CD14-positive monocyte (primary cell): ENCODE measurements at regions not wholly inside any gene's neighbourhood (a gene's known extent, or its start where the extent isn't known, plus 50 kb on each side); places are given as distances from the start of the nearest gene placed in this dataset.

Experiments used
- DNase-seq, 3 donors: peaks; one replicate each; pipeline ENCODE4 v3.0.0-alpha.2; 2011 to 2022
- H2AFZ ChIP-seq: 2 replicates; pipeline ENCODE4 v1.6.0; 2012; ENCODE audit warnings: mild to moderate bottlenecking, low read depth, low read length, inconsistent platforms; ENCODE audit not compliant: insufficient read depth, poor library complexity, severe bottlenecking
- H3K27ac ChIP-seq, 2 donors: 1 replicate in 1 of 2; 2 replicates in 1 of 2; pipeline ENCODE4 v1.5.1; 2012 to 2013; ENCODE audit warnings: low read length in 2 of 2, control low read depth in 1 of 2, inconsistent platforms in 1 of 2, low read depth in 1 of 2, mild to moderate bottlenecking in 1 of 2
- H3K27me3 ChIP-seq, 2 donors: one replicate each; pipeline versions ENCODE4 v1.6.0 to v1.6.1; 2011 to 2013; ENCODE audit warnings: low read length in 2 of 2; ENCODE audit not compliant: control insufficient read depth in 2 of 2, insufficient read depth in 2 of 2
- H3K36me3 ChIP-seq, 2 donors: replicated peaks in 1 of 2; 1 replicate in 1 of 2; 2 replicates in 1 of 2; pipeline versions ENCODE4 v1.5.1 to v1.6.1; 2012 to 2013; ENCODE audit warnings: low read length in 2 of 2, control low read depth in 1 of 2, inconsistent platforms in 1 of 2, mild to moderate bottlenecking in 1 of 2; ENCODE audit not compliant: insufficient read depth in 2 of 2, control insufficient read depth in 1 of 2
- H3K4me1 ChIP-seq, 2 donors: 1 replicate in 1 of 2; 2 replicates in 1 of 2; pipeline versions ENCODE4 v1.5.1 to v1.6.1; 2012 to 2013; ENCODE audit warnings: low read length in 2 of 2, control low read depth in 1 of 2, inconsistent platforms in 1 of 2, mild to moderate bottlenecking in 1 of 2, moderate library complexity in 1 of 2; ENCODE audit not compliant: insufficient read depth in 2 of 2, control insufficient read depth in 1 of 2
- H3K4me2 ChIP-seq: replicated peaks from 2 replicates; pipeline ENCODE3; 2012; ENCODE audit warnings: low read length, moderate library complexity, mild to moderate bottlenecking; ENCODE audit not compliant: poor library complexity, severe bottlenecking; ENCODE audit errors: extremely low read depth
- H3K4me3 ChIP-seq, 3 experiments: fragments of 200-600 bp in 1 of 3; sonication (generic) in 1 of 3; replicated peaks in 1 of 3; 1 replicate in 2 of 3; 2 replicates in 1 of 3; pipeline ENCODE4 v1.5.1; 2011 to 2013; ENCODE audit warnings: low read length in 3 of 3, mild to moderate bottlenecking in 3 of 3, control low read depth in 2 of 3, low read depth in 2 of 3, inconsistent platforms in 1 of 3, moderate library complexity in 1 of 3
- H3K79me2 ChIP-seq: 2 replicates; pipeline ENCODE4 v1.6.0; 2012; ENCODE audit warnings: mild to moderate bottlenecking, control low read depth, inconsistent platforms, low read length, moderate library complexity; ENCODE audit not compliant: insufficient read depth
- H3K9ac ChIP-seq: 2 replicates; pipeline ENCODE4 v1.6.0; 2017; ENCODE audit warnings: low read length, mild to moderate bottlenecking; ENCODE audit not compliant: insufficient read depth, poor library complexity, severe bottlenecking
- H3K9me3 ChIP-seq, 2 donors: replicated peaks in 1 of 2; 1 replicate in 1 of 2; 2 replicates in 1 of 2; pipeline versions ENCODE4 v1.5.1 to v1.6.1; 2012 to 2013; ENCODE audit warnings: low read length in 2 of 2, control low read depth in 1 of 2; ENCODE audit not compliant: control insufficient read depth in 1 of 2, insufficient read depth in 1 of 2
- H4K20me1 ChIP-seq: 2 replicates; pipeline ENCODE4 v1.6.0; 2012; ENCODE audit warnings: mild to moderate bottlenecking, low read length, control low read depth, moderate library complexity; ENCODE audit not compliant: insufficient read depth
- H3K27ac Mint-ChIP-seq, 7 donors: one replicate each; pipeline ENCODE4 v1.8.0; 2020; ENCODE audit warnings: mild to moderate bottlenecking in 7 of 7, mixed read lengths in 7 of 7, moderate library complexity in 6 of 7, inconsistent platforms in 2 of 7
- H3K27me3 Mint-ChIP-seq, 3 donors: one replicate each; pipeline ENCODE4 v1.8.0; 2021 to 2022; ENCODE audit warnings: low read depth in 3 of 3, mild to moderate bottlenecking in 3 of 3, mixed read lengths in 3 of 3, moderate library complexity in 3 of 3, inconsistent platforms in 1 of 3
- H3K36me3 Mint-ChIP-seq, 2 donors: one replicate each; pipeline ENCODE4 v1.8.0; 2020; ENCODE audit warnings: mixed read lengths in 2 of 2, inconsistent platforms in 1 of 2, mild to moderate bottlenecking in 1 of 2
- H3K4me1 Mint-ChIP-seq: one replicate; pipeline ENCODE4 v1.8.0; 2020; ENCODE audit warnings: mild to moderate bottlenecking, mixed read lengths
- H3K4me3 Mint-ChIP-seq, 2 donors: one replicate each; pipeline ENCODE4 v1.8.0; 2020; ENCODE audit warnings: mild to moderate bottlenecking in 2 of 2, mixed read lengths in 2 of 2, moderate library complexity in 1 of 2
- H3K9me3 Mint-ChIP-seq, 7 donors: one replicate each; pipeline ENCODE4 v1.8.0; 2020 to 2022; ENCODE audit warnings: mixed read lengths in 7 of 7, mild to moderate bottlenecking in 6 of 7, moderate library complexity in 6 of 7, inconsistent platforms in 2 of 7
- WGBS: methylation state at CpG from one replicate; pipeline ENCODE4 v1.1.5; 2013; ENCODE audit warnings: missing lambda C conversion rate; ENCODE audit not compliant: insufficient coverage; 5-methylcytosine and 5-hydroxymethylcytosine counted together
- intact Hi-C, 2 donors: fragments of 100-400 bp; cut with micrococcal nuclease; formaldehyde crosslinking; loops; one replicate each; pipeline versions ENCODE4 v1.15.0 to v1.15.1; 2023
- TF ChIP-seq, protein P1 (sequence below): fragments of 200-600 bp; IDR thresholded peaks from one replicate; pipeline ENCODE4 v1.8.0; 2022; ENCODE audit warnings: antibody characterized with exemption, mild to moderate bottlenecking

DNA sequence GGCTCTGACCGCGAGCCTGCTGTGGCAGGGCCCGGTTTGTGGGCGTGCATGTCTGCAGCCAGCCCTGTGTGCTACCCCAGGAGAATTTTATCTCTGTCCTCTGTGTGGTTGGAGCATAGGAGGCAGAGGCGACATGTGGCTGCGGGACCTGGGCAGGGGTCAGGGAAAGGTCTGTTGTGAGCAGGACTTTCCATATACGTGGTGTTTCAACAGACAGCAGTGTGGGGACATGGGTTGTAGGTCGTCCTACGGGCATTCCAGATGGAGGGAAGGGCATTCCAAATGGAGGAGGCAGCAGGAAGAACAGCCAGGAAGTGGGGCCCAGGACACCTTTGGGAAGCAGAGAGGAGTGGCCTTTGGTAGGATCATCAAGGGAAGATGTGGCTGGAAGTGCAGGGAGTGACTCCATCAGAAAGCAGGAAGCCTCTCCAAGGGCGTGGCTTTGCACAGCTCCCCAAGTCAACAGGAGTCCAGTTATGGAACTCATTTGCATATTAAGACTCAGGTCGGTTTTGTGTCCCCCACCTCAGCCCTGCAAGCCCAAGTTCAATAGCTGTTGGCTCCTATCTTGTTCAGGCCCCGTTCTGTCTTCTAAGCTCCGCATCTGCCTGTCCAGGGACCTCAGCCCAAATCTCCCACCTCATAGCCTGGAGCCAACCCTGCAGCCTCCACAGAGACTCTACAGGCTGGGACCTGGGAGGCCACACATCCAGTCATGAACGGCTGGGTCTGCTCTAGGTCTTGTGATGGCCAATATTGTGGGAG lies 309.1 kb downstream of the MATN1 start:
- TF ChIP-seq, protein P1, sequence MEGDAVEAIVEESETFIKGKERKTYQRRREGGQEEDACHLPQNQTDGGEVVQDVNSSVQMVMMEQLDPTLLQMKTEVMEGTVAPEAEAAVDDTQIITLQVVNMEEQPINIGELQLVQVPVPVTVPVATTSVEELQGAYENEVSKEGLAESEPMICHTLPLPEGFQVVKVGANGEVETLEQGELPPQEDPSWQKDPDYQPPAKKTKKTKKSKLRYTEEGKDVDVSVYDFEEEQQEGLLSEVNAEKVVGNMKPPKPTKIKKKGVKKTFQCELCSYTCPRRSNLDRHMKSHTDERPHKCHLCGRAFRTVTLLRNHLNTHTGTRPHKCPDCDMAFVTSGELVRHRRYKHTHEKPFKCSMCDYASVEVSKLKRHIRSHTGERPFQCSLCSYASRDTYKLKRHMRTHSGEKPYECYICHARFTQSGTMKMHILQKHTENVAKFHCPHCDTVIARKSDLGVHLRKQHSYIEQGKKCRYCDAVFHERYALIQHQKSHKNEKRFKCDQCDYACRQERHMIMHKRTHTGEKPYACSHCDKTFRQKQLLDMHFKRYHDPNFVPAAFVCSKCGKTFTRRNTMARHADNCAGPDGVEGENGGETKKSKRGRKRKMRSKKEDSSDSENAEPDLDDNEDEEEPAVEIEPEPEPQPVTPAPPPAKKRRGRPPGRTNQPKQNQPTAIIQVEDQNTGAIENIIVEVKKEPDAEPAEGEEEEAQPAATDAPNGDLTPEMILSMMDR, result no peak
- Histone ChIP-seq H4K20me1 (no peaks in the 10 kb centered on the region), H3K27me3 (no peaks in the 10 kb centered on the region), H3K4me3 (no peak overlapping the region), H3K9ac (no peak overlapping the region), H3K79me2 (no peaks in the 10 kb centered on the region), H3K4me1 (no peaks in the 10 kb centered on the region), H3K36me3 (no peaks in the 10 kb centered on the region), H3K9me3 (no peaks in the 10 kb centered on the region), H2AFZ (no peak overlapping the region), H3K4me2 (no peak overlapping the region), H3K27ac (no peak overlapping the region)
- no peaks in the 10 kb centered on the region for H3K36me3 Mint-ChIP-seq
- DNase-seq, result no peak
- H3K4me3 Mint-ChIP-seq, result no peak overlapping the region
- no peaks in the 10 kb centered on the region for H3K4me1 Mint-ChIP-seq
- H3K27ac Mint-ChIP-seq, result peak overlapping the region in 1 of 7 donors; percentile 12
- H3K9me3 Mint-ChIP-seq, result no peaks in the 10 kb centered on the region
- WGBS, result 77% methylated on average over 9 of the region's 14 CpGs
- H3K27me3 Mint-ChIP-seq, result peaks cover 1 to 8% (median 2%) of the 10 kb centered on the region in 3 donors
- intact Hi-C loops, result no loop called here

DNA sequence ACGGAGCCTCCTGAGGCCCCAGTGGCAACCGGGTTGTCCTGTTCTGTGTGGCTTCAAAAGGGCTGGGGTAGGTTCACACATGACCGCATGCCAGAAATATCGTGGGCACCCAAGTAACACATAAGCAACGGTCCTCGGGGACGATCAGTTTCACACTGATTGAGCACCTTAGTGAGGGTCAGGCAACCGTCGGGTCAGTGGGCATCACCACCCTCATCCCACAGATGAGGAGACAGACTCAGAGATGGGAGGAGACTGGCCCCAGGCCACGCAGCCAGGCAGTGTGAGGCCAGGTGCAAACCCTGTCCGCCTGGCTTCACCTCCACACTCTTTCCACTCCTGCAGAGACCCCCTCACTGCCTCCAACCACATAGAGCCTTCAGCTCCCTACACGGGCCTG lies 309.8 kb downstream of the MATN1 start:
- no peak overlapping the region for H3K4me3 ChIP-seq

More for the DNA sequence above, 309.8 kb downstream of the MATN1 start:
- H3K79me2 ChIP-seq, result no peaks in the 10 kb centered on the region
- Mint-ChIP-seq H3K4me3 (no peak overlapping the region), H3K4me1 (no peaks in the 10 kb centered on the region), H3K27me3 (peaks cover 1 to 8% (median 2%) of the 10 kb centered on the region in 3 donors), H3K9me3 (peaks cover 0 to 2% (median 0%) of the 10 kb centered on the region in 7 donors), H3K36me3 (no peaks in the 10 kb centered on the region), H3K27ac (no peak overlapping the region)
- no peak overlapping the region for H2AFZ ChIP-seq
- no peaks in the 10 kb centered on the region for H4K20me1 ChIP-seq
- TF ChIP-seq, protein P1, result no peak
- no peaks in the 10 kb centered on the region for H3K36me3 ChIP-seq
- no peak overlapping the region for H3K27ac ChIP-seq
- H3K9ac ChIP-seq, result no peak overlapping the region
- no peaks in the 10 kb centered on the region for H3K27me3 ChIP-seq
- intact Hi-C loops, result no loop called here
- no peak overlapping the region for H3K4me2 ChIP-seq
- H3K9me3 ChIP-seq, result no peaks in the 10 kb centered on the region
- 90% methylated on average over 7 of the region's 12 CpGs for WGBS
- no peak for DNase-seq
- H3K4me1 ChIP-seq, result no peaks in the 10 kb centered on the region
